ENCODE measurements at regions not wholly inside any gene's neighbourhood (a gene's known extent, or its start where the extent isn't known, plus 50 kb on each side); places are given as distances from the start of the nearest gene placed in this dataset.

GRCh38 chr12:115708801-115709200 is 568.7 kb downstream of the MED13L start:
- H3K4me3 ChIP-seq (replicated peaks in 1 of 3; ENCODE audit: insufficient read depth in 1 of 3, low read depth in 1 of 3, low read length in 3 of 3): no peak overlapping the region
- H3K4me1 ChIP-seq (ENCODE audit: control insufficient read depth, extremely low read depth, insufficient read depth, low read length): no peaks in the 10 kb centered on the region
- POLR2A ChIA-PET: no interaction called here
- no peak overlapping the region for H3K27ac ChIP-seq (ENCODE audit: insufficient read depth, low read depth, low read length)
- no peaks in the 10 kb centered on the region for H3K79me2 ChIP-seq (ENCODE audit: control insufficient read depth, insufficient read depth, low read length)
- H3K9me1 ChIP-seq (replicated peaks; ENCODE audit: control insufficient read depth, extremely low read depth, insufficient read depth, low read length): no peaks in the 10 kb centered on the region
- CTCF ChIA-PET: no interaction called here
- no peak for FAIRE-seq
- no peak overlapping the region for H3K9ac ChIP-seq (replicated peaks; ENCODE audit: extremely low read depth, insufficient read depth, low read length)
- intact Hi-C loops (cut with micrococcal nuclease): no loop called here
- H3K9me3 ChIP-seq (replicated peaks; ENCODE audit: control insufficient read depth, insufficient read depth, low read length): peaks cover 14% of the 10 kb centered on the region
- no peaks in the 10 kb centered on the region for H3K36me3 ChIP-seq (ENCODE audit: control insufficient read depth in 2 of 2, extremely low read depth in 1 of 2, insufficient read depth in 2 of 2, low read length in 2 of 2)
- TF ChIP-seq JUN (IDR thresholded peaks at IDR 0.05; ENCODE audit: borderline replicate concordance, insufficient read depth, insufficient read length, low read depth) (no peak), MAX (IDR thresholded peaks at IDR 0.05; ENCODE audit: insufficient read depth, insufficient read length) (no peak), MYC (IDR thresholded peaks at IDR 0.05; ENCODE audit: low read depth, low read length) (no peak), POLR2AphosphoS5 (IDR thresholded peaks at IDR 0.05; ENCODE audit: insufficient read depth, low read depth, low read length) (no peak), GATA2 (IDR thresholded peaks at IDR 0.05; ENCODE audit: insufficient read depth, insufficient read length, low read depth, low read length) (no peak), FOS (IDR thresholded peaks at IDR 0.05; ENCODE audit: borderline replicate concordance, insufficient read depth, low read length) (no peak), CTCF (IDR thresholded peaks at IDR 0.05; ENCODE audit: extremely low read depth in 1 of 2, insufficient read depth in 1 of 2, low read depth in 1 of 2, low read length in 2 of 2) (no peak), EZH2 (IDR thresholded peaks at IDR 0.05; ENCODE audit: borderline replicate concordance, low read depth, low read length, severe bottlenecking) (no peak), POLR2A (IDR thresholded peaks at IDR 0.05; ENCODE audit: low read depth, low read length) (no peak)
- no peaks in the 10 kb centered on the region for H3K27me3 ChIP-seq (ENCODE audit: control insufficient read depth in 2 of 2, insufficient read depth in 2 of 2, low read length in 2 of 2)
- no peak for DNase-seq (ENCODE audit: low read depth, low spot score)
- H3K4me2 ChIP-seq (ENCODE audit: insufficient read depth, low read length): no peak overlapping the region
- no peaks in the 10 kb centered on the region for H4K20me1 ChIP-seq (replicated peaks; ENCODE audit: control insufficient read depth, extremely low read depth, insufficient read depth, low read length)
- dilution Hi-C loops (cut with MboI; ENCODE audit: extremely low pct_ligation_motif_present, low sequenced_read_pairs): no loop called here
- BruUV-seq (replicated peaks): no TSS peak
- no peak overlapping the region for H2AFZ ChIP-seq (ENCODE audit: low read depth, low read length)

Data from endothelial cell of umbilical vein (primary cell).